D721Med (cell line): ENCODE measurements at regions not wholly inside any gene's neighbourhood (a gene's known extent, or its start where the extent isn't known, plus 50 kb on each side); places are given as distances from the start of the nearest gene placed in this dataset.

Source experiments
- DNase-seq: peaks from one replicate; pipeline ENCODE4 v3.0.0; 2011; ENCODE audit warnings: low spot score; ENCODE audit not compliant: insufficient read length
- FAIRE-seq: peaks from 2 replicates; lab custom pipeline; 2011; peaks lifted over from hg19 to GRCh38; lab: Jason Lieb, UNC
- TF ChIP-seq, protein P1 (sequence below): IDR thresholded peaks from 2 replicates; pipeline ENCODE4 v1.5.1; 2012; ENCODE audit warnings: mild to moderate bottlenecking, control low read depth; ENCODE audit not compliant: insufficient read depth; ENCODE audit errors: missing control alignments

DNA sequence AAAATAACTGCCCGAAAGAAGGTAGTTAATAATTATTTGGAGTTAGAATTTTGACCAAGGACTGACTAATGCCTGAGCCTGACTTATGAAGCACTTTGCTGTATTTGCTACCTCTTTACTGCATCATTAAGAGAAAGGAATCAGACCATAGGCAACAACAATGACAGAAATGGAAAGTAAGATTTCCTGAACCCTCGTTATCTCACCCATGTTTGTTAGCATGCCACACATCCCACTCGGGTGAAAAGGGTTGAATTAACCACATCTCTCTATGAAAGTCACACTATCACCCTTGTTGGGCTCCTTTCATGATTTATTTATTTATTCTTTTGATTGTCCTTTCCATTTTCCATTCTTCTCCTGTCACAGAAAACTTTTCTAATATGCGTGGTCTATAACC lies 59.6 kb downstream of the OLIG3 start:
- TF ChIP-seq, protein P1, sequence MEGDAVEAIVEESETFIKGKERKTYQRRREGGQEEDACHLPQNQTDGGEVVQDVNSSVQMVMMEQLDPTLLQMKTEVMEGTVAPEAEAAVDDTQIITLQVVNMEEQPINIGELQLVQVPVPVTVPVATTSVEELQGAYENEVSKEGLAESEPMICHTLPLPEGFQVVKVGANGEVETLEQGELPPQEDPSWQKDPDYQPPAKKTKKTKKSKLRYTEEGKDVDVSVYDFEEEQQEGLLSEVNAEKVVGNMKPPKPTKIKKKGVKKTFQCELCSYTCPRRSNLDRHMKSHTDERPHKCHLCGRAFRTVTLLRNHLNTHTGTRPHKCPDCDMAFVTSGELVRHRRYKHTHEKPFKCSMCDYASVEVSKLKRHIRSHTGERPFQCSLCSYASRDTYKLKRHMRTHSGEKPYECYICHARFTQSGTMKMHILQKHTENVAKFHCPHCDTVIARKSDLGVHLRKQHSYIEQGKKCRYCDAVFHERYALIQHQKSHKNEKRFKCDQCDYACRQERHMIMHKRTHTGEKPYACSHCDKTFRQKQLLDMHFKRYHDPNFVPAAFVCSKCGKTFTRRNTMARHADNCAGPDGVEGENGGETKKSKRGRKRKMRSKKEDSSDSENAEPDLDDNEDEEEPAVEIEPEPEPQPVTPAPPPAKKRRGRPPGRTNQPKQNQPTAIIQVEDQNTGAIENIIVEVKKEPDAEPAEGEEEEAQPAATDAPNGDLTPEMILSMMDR: no peak
- DNase-seq: no peak
- no peak for FAIRE-seq

DNA sequence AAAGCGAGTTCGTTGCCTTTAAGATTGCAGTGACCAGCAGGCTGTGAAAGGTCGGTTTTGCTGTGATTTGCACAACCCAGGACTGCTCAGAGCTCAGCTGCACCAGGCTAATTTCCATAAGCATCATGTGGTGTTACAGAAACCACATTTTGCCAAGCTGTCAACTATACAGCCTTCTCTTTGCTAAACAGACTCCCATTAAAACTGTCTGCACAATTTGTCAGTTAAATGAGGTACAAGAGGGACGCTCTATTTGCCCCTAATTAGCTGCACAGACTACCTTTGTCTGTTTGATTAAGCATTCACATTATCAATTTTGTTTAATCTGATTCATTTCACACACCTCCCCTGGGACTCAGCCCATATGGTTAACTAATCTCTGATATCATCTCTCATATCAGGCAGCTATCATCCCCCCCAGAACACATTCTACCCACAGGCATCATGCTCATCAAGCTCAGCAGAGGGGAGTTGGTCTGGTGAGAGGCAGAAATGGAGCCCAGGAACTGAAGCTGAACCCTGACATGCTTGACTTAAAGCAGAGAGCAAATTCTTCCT lies 62.1 kb downstream of the OLIG3 start:
- DNase-seq (no peak), FAIRE-seq (no peak)
- TF ChIP-seq, protein P1: no peak

DNA sequence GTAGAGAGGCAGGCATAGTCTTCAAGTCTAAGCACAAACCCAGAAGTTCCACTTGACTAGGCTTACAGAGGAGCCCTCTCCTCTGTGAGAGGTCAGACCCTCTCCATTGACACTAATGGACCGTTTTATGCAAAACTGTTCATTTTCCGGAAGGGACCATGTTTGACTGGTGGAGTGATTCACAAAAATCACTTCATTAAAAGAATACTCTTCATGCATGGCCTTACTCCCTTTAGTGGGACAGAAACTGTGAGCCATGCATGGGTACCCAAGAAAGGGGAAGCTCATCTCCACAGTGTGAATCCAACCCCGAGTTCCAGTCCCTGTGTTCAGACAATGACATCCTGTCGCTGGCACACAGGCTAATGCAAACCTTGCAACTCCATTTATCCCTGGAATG lies 63.2 kb downstream of the OLIG3 start:
- FAIRE-seq (no peak), DNase-seq (no peak)
- TF ChIP-seq, protein P1: no peak

DNA sequence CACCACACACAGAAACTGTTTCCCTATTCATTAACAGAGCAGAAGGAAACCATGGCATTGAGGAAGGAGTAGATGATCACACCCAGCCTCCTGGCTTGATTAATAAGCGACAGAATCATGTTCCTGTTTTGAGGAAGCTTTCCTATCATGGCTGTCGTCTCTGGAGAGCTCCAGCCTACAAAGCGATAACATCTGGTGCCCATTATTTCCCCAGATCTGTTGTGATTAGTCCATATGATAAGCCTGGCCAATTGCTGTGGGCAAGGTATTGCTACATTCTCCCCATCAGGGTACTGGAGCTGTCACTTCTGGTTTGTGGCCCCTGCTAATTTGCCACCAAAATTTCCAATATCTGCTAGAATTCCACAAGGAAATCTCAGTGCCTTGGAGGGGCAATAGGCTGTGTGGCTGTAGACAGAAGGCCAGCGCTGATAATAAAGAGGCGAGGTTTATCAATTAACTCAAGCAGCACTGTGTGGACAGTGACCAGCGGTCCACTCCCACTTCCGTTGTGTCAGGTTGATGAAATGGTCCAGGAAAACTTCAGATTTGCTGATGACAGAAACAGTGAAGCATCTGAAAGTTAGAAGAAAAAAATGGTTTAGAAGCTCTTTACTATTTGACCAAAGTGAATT lies 66.4 kb downstream of the OLIG3 start:
- no peak for DNase-seq
- FAIRE-seq: no peak
- TF ChIP-seq, protein P1: no peak

DNA sequence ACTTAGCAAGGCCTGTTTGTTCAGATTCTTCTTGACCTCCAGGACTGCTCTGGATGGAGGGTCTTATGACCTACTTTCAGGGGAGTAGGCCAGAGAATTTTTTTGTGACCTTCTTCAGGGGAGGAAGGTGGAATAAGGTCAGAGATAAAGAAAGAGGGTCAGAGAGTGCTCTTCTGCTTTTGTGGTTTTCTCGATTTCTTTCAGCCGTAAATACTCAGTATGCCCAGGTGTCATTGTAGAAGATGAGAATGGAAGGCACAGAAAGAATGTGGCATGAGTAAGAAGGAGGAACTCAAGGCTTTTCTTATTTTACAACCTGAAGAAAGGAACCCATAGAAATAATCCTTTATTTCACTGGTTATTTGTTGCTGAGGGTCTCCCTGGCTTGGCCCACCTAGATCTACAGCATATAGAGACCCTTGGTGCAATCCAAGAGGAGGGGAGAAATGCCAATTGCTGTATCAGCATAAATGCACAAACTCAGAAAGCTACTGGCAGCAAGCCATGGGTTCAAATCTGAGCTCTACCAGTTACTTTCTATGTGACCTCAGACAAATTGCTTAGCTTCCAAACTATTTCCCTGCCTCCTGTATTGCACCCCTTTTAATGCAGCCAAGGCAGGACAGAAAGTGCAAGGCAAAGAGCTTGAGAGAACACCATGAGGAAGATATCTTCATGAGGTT lies 68.0 kb downstream of the OLIG3 start:
- DNase-seq (no peak), FAIRE-seq (no peak)
- TF ChIP-seq, protein P1: no peak

DNA sequence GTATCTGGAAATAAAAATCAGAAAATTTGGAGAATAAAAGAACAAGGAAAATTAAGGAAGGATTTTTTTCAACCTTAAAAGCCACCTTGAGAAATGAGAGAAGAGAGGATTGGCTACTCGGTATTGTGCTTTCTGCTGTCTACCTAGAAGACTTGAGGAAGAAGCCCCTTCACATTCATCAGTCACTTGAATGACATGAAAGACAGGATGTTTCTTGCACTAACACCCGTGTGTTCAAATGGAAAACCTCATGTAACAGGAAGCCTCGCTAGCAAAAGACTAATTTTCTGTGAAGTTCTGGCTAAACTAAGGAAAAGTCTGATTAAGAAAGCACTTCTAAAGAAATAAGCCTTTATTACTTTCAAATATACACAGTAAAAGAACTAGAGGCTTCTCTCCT lies 69.9 kb downstream of the OLIG3 start:
- FAIRE-seq: no peak
- TF ChIP-seq, protein P1: no peak

More for the DNA sequence above, 69.9 kb downstream of the OLIG3 start:
- no peak for DNase-seq
